Fibroblast of skin of right biceps (primary cell): ENCODE measurements at regions not wholly inside any gene's neighbourhood (a gene's known extent, or its start where the extent isn't known, plus 50 kb on each side); places are given as distances from the start of the nearest gene placed in this dataset.
A peak's percentile ranks its signal among the peaks of the same experiment; 100 is the strongest.
"Not testable (repeated sequence)": the region's sequence is repeated elsewhere in the genome, so short reads cannot be mapped to it uniquely, and the experiment has no call there.

Experiments used
- DNase-seq: peaks from one replicate; pipeline ENCODE4 v3.0.0-alpha.2; 2013

GRCh38 chr12:63508543-63508942 lies 159.8 kb downstream of the DPY19L2 start:
- no peak for DNase-seq

DNA sequence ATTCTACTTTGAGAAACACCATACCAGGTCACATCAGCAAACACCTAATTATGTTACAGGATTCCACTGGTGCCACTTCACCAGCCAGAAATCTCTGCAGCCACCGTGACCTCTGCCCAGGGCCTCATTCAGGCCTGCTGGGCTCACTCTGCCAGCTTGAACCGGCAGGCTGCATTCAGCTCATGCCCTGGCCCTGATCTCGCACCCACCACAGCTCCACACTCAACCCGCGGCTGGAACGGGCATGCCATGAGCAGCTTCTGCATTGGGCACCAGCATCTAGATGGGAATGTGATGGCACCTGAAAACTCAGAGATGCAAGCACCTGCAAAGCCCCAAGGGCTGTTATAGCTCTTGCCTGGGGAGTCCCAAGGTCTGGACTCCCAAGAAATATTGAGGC lies 168.7 kb downstream of the DPY19L2 start:
- no peak for DNase-seq

- DNase-seq, result no peak
Measured at GRCh38 chr12:63498239-63498638, 170.1 kb downstream of the DPY19L2 start.

DNA sequence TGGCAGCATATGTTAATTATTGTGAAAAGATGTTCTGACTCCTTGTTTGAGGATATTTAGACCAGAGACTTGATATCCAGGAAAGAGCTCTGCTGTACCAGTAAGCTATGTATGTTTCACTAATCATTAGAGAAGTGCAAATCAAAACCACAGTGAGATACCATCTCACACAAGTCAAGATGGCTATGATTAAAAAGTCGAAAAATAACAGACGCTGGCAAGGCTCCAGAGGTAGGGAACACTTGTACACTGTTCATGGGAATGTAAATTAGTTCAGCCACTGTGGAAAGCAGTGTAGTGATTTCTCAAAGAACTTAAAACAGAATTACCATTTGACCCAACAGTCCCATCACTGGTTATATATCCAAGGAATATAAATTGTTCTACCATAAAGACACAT lies 171.6 kb downstream of the DPY19L2 start:
- no peak for DNase-seq

- DNase-seq, result no peak
Measured at GRCh38 chr12:63495974-63496373, 172.3 kb downstream of the DPY19L2 start.

- DNase-seq, result not testable (repeated sequence)
Measured at GRCh38 chr12:63493357-63493756, 174.9 kb downstream of the DPY19L2 start.

- peak; percentile 6 for DNase-seq
Measured at GRCh38 chr12:63480186-63480585, 188.1 kb downstream of the DPY19L2 start.

GRCh38 chr12:63470161-63470560 lies 198.1 kb downstream of the DPY19L2 start:
- no peak for DNase-seq

- no peak for DNase-seq
Measured at GRCh38 chr12:63467951-63468350, 200.3 kb downstream of the DPY19L2 start.

GRCh38 chr12:63457857-63458256 lies 210.4 kb downstream of the DPY19L2 start:
- DNase-seq, result no peak

GRCh38 chr12:63457428-63457827 lies 210.9 kb downstream of the DPY19L2 start:
- no peak for DNase-seq

DNA sequence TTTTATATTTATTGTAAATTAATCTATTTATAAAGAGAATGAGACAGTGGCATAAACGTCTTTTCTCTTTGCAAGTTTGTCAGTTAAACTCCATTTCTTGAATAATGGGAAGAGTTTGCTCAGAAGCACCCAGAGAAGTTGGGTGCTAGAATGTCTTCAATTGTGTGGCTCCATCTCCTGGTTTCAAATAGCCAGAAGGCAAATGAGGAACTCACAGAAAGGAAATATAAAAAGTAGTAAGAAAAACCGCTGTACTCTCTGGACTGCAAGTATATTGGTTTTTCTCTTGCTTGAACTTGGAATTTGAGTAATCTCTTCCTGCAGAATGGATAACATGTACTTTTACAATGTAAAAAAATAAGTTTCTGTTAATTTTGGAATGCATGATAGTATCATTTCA lies 217.5 kb downstream of the DPY19L2 start:
- no peak for DNase-seq

GRCh38 chr12:63450334-63450733 lies 218.0 kb downstream of the DPY19L2 start:
- no peak for DNase-seq

DNA sequence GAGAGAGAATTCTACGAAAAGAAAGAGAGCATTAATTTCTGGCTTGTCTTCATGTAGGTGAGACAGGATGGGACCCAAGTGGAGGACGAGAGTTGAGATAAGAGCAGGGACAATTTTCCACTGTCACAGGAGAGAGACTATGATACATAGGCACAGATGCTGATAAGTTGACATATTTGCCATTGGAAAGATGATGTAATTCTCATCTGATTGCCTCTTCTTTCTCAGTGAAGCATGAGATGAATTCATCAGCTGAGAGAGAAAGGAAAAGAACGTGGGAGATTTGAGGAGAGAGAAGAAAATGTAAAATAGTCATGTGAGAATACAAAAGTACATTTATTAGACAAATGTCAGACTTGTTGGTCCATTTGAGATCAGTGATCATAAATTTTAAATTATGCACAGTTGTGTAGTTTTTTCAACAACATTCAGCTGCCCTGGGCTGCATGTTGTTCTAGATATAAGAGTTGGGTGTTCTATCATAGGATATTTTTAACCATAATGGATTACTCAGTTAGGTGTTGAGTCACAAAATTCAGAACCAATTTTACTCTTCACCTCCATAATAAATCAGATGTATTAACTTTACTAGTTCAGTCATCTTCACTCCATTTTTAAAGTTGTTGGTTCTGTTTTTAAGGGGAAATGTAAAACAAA lies 222.9 kb downstream of the DPY19L2 start:
- no peak for DNase-seq

- DNase-seq, result no peak
Measured at GRCh38 chr12:63440048-63440447, 228.2 kb downstream of the DPY19L2 start.

- not testable (repeated sequence) for DNase-seq
Measured at GRCh38 chr12:63434384-63434783, 233.9 kb downstream of the DPY19L2 start.

DNA sequence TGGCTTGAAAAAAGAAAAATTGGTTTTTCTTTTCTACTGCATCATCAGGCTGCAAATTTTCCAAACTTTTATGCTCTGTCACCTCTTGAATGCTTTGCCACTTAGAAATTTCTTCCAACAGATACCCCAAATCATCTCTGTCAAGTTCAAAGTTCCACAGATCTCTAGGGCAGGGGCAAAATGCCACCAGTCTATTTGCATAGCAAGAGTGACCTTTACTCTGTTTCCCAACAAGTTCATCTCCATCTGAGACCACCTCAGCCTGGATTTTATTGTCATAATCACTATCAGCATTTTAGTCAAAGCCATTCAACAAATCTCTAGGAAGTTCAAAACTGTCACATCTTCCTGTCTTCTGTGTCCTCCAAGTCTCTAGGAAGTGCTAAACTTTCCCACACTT lies 240.3 kb downstream of the DPY19L2 start:
- not testable (repeated sequence) for DNase-seq

DNA sequence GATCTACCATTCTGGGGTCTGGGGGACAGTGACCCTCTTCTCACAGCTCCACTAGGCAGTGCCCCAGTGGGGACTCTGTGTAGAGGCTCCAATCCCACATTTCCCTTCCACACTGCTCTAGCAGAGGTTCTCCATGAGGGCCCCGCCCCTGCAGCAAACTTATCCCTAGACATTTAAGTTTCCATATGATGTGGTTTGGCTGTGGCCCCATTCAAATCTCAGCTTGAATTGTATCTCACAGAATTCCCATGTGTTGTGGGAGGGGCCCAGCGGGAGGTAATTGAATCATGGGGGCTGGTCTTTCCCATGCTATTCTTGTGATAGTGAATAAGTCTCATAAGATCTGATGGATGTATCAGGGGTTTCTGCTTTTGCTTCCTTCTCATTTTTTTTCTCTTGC lies 241.3 kb downstream of the DPY19L2 start:
- DNase-seq, result peak; percentile 29

GRCh38 chr12:63424671-63425070 lies 243.6 kb downstream of the DPY19L2 start:
- DNase-seq, result no peak

DNA sequence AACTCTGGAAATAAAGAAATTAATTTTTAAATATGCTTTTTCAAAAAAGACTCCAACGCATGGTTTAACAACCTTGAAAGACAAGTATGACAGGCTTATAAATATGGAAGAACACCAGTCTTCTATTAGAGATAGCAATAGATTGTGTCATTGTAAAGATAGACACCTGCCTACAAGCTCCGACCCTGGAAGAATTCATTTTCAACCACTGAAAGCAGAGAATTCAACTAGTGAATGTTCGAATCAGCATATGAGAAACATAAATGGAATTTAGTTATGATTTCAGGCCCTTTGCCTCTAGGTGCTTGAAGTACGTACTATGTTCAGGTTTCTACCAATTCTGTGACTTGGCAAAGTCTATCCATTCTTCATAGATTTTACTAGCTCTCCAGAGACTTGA lies 244.5 kb downstream of the DPY19L2 start:
- DNase-seq, result no peak

GRCh38 chr12:63420206-63420644 lies 248.1 kb downstream of the DPY19L2 start:
- DNase-seq, result peak; percentile 61

GRCh38 chr12:63419154-63419553 lies 249.1 kb downstream of the DPY19L2 start:
- DNase-seq, result peak; percentile 6

DNA sequence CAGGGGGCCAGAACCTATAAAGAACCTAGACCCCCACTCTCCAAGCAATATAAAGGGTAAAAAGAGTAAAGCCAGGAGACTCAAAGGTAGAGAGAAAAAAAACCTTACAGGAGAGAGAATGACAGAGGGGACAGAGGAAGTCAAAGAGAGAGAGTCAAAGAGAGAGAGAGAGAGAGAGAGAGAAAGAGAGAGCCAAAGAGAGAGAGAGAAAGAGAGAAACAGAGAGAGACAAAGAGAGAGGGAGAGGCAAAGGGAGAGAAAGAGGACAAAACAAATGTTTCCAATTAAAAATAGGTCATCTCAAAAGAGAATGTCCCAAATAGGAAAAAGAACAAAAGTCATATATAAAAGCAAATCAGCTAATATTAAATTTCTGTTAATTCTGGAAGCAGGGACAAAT lies 251.5 kb downstream of the DPY19L2 start:
- no peak for DNase-seq

DNA sequence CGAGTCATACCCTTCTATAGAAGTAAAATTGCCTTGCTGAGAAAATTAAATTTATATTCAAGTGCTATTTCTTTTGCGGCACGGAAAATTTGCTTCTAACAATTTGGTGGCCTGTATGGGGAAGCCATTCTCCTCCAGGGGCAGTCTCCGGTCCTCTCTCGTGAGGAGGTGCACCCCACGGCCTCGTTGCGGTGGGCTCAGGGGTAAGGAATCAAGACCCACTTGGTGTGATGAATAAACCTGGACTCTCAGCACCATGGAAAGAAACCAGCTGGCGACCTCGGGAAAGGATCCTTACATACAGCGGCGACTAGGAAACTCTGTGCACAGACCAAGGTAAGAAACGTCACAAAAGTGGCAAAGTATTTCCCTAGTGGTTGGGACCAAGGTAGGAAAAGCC lies 252.9 kb downstream of the DPY19L2 start:
- no peak for DNase-seq

DNA sequence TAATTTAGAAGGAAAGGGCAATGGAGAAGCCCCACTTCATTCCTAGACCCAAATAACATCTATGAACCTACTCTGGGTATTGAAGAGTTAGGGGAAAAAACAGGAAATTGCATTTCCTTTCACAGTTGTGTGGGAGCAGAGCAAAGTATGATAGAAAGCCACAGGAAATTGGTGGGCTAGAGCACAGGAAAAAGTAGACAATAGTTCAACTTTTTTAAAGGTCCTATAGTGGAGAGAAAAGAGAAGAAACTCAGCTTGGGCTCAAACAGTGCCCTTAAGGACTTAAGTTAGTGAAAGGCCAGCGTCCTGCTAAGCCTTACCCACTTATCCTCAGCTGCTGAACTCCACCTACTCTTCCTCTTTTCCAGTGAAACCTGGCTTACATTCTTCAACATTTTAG lies 258.1 kb downstream of the DPY19L2 start:
- no peak for DNase-seq
